ENCODE measurements at regions not wholly inside any gene's neighbourhood (a gene's known extent, or its start where the extent isn't known, plus 50 kb on each side); places are given as distances from the start of the nearest gene placed in this dataset.
"Not testable (repeated sequence)": the region's sequence is repeated elsewhere in the genome, so short reads cannot be mapped to it uniquely, and the experiment has no call there.

DNA sequence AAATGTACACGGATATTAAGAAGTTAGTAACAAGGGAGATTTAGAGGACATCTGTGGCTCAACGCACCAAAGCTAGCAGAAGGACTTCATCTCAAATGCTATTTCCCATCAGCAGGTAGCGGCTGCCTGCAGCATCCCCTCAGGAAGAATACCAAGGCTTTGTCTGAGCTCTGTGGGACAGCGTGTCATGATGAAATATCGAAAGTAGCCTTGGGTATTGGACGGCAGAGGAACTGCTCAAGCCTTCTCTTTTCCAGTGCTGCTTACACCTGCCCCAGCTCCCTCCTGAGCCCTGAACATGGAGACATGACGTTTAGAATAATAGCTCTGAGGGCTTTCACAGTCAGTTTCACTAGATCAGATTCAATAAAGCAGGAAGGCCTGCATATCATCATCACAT, 241.6 kb downstream of the SUCLG1 start:
- no peak for DNase-seq (ENCODE audit: low read depth)

DNA sequence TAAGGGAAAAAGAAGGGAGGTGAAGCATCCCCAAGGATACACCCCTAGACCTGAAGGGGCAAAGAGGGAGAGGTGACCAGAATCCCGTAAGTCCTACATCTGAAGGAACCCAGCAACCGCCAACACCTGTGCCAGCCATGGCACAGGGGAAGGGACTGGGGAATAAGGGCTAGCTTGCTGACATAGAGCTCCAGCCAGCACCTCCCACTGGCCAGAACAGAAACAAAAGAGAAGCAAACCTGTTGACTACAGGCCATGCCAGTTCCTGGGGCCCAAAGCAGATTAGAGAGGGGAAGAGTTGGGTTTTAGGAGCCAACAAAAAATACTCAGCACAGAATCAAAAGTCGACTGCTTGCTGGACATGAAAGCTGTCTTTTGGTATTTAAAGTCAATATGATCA, 244.6 kb downstream of the SUCLG1 start:
- no peak for DNase-seq (ENCODE audit: low read depth)

DNA sequence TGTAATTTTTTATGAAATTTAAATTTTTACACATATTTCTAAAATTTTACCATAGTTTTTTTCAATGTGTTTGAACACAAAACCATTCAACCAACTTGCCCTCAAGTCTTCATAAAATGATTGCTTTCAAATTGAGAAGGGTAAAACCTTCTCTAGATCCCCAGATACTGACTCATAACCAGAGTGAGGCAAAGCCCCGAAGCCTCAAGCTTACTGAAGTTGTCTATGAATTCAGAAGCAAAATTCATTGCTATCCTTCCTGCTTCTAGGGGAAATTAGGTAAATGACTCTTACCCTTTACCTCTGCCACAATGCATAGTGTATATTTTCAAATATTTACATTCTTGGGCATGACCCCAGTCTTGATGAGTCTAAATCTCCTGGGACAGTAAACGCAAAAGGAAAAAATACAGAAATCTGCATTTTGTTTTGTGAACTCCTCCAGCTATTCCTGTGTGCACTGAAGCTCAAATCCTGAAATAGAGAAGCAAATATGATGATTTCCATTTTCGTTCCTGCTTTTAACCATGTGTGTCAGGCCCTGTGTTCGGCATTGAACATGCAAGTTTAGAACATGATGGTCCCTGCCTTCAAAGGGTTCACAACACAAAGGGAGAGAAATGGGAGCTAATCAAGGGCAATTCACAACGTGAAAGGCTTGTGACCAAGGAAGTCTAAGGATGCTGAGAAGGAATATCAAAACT, 246.3 kb downstream of the SUCLG1 start:
- DNase-seq (ENCODE audit: low read depth), result no peak

DNA sequence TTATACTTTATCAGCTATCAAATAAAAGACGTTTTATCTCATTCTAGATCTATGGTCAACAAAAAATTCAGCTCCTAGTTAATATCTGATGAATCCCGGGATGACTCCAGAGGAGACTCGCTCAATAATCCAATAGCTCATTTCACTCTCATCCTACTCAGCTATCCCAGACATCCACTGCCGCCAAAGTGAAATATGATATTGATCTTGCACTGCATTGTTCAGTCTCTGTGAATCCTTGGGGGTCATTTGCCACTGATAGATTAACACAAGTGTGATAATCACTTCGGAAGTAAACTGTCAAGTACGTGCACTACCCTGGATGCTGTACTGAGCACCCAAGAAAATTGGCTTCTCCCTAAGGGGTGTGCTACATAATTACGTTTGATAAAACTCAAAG, 249.1 kb downstream of the SUCLG1 start:
- DNase-seq (ENCODE audit: low read depth), result no peak

DNA sequence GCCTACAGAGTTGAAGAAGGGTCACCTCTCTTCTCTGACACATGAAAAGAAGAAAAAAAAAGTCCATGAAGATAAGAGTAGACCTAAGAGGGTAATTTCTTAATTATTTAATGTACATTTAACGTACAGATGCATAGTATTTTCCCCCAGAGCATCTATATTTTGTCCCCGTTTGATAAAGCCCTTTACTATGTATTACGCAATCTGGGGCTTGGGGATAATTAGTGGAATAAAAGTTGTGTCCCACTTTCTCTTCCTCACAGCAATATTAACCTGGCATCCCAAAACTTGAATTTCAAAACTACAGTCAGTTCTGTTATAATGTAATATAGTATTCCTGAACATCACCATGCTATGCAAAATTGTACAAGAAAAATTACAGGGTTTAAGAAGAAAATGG, 254.1 kb downstream of the SUCLG1 start:
- DNase-seq (ENCODE audit: low read depth), result no peak

DNA sequence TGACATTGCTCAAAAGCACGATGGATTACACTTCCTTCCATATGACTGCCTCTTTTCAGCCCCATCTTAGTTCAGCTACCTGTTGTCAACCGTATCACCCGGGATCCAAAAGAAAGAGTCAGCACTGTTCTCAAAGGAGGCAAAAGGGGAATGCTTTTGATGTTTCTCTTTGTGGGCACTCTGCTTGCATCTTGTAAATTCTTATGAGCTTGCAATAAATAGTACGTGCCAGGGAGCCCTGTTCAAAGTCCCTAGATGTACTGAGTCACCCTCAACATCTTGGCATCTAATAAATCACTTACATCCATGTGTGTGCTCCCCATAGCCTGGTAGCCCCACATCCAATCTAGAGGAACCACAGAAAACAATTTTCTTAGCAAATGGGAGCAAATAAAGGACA, 256.9 kb downstream of the SUCLG1 start:
- DNase-seq (ENCODE audit: low read depth), result no peak

DNA sequence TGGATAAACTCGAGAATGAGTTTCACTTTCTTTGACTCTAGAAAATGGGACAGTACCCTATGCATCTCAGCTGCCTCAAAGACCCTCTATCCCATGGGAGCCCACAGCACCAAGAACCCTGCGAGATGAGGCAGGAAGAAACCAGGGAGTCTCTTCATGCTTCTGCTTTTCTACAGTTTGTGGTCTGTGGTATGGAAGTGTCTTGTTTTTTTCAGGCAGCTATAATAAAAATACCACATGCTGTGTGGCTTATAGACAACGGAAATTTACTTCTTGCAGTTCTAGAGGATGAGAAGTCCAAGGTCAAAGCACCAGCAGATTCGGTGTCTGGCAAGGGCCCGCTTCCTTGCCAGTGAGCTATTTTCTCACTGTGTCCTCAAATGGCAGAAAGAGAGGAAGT, 257.9 kb downstream of the SUCLG1 start:
- no peak for DNase-seq (ENCODE audit: low read depth)

DNA sequence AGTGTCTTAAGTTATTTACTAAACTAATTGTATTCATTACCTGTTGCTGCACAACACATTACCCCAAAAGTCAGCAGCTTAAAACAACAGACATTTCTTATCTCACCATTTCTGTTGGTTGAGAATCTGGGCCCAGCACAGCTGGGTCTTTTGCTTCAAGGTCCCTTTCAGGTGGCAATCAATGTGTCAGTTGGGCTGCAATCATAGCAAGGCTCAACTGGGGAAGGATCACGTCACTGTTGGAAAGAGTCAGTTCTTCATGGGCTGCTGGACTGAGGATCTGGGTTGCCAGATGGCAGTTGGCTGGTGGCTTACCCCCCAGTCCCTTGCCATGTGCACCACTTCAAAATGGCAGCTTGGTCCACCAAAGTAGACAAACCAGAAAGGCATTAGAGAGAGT, 261.2 kb downstream of the SUCLG1 start:
- DNase-seq (ENCODE audit: low read depth), result no peak

DNA sequence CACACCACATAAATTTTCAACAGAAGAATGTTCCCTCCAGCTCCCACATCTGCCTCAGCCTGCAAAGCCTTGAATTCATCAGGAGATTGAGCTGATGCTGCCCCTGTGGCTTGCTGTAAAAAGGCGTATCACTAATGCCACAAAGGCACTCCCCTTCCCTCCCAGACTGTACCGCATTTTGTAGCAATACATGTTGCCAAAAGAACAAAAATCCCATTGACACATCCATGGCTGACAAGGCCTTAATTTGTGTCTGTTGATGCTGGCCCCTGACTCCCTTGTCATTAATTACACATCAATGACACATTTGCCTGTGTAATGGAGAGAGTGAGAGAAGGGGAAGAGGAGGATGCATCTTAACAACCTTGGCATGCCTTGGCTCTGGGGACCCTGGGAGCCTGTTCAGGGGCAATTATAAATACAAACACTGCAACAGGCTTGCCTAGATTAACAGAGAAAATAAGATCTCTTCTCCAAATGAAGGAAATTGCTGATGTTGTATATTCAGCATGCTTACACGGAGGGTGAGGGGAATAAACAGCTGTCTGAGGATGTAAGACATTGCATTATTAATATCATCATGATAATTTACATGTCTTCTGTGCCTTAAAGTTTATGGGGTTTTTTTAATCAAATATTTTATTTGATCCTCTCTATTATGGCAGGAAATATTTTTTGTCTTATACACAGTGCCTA, 264.0 kb downstream of the SUCLG1 start:
- DNase-seq (ENCODE audit: low read depth), result no peak

DNA sequence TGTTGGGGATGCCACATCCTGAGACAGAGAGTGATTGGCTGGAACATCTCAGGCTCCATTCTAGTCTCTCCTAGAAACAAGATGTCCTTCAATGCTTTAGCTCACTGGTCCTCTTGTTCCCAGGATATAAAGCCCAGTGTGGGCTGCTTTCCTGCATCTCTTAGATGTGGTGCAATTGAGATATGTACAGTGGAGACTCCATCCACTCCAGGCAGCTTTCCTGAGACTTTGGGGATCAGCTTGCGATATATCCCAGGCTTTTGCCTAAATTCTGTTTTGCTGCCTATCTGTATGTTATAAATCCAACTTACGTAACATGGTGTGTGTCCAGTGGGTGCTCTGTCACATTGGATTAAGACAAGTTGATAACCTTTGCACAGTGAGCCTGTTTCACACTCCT, 264.9 kb downstream of the SUCLG1 start:
- DNase-seq (ENCODE audit: low read depth), result no peak

DNA sequence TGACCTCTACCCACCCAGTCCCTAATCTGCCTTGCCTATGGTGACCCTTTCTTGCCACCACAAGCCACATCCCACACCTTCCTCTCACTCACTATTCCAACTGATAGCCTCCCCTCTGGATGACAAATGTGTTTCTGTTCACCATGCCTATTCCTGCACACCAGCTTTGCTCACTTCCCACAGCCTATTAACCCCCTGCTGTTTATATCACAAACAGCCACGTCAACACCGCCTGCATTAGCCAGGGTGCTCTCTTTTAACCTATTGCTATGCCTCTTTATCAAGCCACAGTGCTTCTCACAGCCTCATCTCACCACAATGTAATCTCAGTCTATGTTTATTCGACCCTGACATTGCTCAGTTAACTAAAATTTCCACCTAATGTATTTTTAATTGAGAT, 271.8 kb downstream of the SUCLG1 start:
- DNase-seq (ENCODE audit: low read depth), result no peak

DNA sequence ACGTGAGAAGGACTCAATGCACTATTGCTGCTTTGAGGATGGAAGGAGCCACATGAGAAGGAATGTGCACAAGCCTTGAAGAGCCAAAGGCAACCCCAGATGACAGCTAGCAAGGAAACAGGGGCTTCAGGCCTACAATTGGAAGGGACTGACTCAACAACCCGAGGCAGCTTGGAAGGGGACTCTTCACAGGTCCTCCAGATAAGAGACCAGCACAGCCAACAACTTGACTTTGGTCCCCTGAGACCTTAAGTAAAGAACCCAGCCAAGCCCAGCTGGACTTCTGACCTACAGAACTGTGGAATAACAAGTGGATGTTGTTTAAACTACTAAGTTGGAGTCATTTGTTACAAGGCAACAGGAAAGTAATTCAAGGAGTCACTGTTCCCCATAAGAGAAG, 277.2 kb downstream of the SUCLG1 start:
- no peak for DNase-seq (ENCODE audit: low read depth)

DNA sequence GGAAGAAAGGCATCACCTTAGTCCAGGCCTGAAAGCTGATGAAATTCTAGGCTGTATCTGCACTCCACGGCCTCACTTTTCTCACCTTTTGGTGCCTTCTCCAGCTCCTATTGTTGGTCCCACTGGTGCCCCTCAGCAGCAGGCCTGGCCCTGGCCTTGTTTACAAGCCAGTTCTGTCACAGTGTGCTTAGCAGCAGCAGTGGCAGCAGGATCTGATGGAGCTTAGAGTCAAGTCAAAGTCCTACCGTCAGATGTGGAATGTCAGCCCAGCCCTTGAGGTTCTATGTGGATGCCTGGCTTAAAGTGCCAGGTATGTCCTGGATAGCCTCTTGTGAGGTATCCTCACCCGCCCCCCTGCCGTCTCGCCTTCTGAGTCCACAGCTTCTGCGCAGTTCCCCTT, 281.3 kb downstream of the SUCLG1 start:
- no peak for DNase-seq (ENCODE audit: low read depth)

DNA sequence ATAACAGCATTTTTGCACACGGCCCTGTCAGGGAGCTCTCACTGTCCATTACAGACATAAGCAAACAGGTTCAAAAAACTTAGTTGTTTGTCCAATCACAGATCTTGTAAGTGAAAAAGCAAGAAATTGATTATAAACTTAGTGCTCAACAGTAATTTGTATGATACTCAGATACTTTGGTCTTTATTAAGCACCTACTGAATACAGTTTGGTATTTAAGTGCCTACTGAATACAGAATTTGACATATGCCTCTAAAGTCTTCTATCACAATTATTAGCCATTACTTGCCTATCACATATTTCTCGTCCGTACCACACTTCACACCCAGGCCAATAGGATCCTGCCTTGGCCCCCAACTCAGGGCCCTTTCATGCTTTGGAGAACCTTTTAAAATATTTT, 283.1 kb downstream of the SUCLG1 start:
- no peak for DNase-seq (ENCODE audit: low read depth)

DNA sequence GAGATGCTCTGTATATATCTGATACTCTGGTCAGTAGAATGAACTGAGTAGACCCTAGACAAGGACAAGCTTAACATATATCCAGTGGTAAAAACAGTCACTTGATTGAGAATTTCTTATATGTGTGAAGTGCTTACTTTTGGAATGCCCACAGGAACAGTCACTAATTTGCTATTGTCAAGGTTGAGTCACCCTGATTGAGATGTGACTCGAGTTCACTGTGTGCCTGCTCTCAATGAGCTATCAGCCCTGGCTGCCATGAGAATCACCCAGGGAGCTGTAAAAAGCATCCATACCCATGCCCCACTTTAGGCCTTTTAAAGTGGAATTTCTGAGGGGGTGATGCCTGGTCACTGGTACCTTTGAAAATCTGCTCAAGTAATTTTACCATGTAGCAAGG, 283.7 kb downstream of the SUCLG1 start:
- DNase-seq (ENCODE audit: low read depth), result no peak

DNA sequence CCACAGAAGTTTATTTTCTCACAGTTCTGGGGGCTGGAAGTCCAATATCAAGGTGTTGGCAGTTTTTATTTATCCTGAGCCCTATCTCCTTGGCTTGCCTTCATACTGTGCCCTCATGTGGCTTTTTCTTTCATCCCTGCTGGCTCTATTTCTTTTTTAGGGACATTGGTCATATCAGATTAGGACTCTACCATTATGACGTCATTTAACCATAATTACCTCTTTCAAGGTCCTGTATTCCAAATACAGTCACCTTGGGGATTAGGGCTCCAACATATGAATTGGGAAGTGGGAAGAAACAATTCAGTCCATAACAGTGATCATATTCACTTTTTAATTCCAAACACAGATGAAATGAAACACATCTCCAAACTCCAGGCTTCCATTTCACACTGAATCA, 286.0 kb downstream of the SUCLG1 start:
- no peak for DNase-seq (ENCODE audit: low read depth)

DNA sequence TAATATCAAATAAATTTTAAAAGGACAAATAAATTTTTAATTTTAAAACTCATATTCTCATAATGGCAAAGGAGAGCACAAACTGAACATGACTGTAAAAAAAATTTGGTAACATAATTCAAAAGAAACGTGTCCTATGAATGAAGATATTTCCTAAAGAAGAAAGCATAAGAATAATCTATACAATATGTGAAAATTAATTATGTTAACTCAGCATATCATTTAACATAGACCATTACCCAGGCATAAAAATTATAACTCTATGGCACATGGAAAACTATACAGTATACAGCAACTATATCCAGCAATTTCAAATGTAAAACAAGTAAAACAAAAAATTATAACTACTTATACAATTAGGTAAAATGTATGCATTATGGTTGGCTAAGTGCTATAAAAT, 288.1 kb downstream of the SUCLG1 start:
- DNase-seq (ENCODE audit: low read depth), result no peak

DNA sequence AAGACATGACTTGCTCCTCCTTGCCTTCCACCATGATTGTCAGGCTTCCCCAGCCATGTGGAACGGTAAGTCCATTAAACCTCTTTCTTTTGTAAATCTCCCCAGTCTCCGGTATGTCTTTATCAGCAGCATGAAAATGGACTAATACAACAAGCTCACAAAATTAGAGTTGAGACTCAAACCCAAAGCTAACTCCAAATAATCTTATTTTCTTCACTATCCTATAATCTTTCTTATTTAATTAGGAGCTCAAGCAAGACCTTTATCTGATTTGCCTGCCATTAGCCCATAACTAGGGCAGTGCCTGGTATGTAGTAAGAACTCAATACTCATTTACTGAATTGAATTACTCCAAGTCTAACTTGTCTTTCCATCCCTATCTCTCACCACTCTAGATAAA, 289.2 kb downstream of the SUCLG1 start:
- no peak for DNase-seq (ENCODE audit: low read depth)

DNA sequence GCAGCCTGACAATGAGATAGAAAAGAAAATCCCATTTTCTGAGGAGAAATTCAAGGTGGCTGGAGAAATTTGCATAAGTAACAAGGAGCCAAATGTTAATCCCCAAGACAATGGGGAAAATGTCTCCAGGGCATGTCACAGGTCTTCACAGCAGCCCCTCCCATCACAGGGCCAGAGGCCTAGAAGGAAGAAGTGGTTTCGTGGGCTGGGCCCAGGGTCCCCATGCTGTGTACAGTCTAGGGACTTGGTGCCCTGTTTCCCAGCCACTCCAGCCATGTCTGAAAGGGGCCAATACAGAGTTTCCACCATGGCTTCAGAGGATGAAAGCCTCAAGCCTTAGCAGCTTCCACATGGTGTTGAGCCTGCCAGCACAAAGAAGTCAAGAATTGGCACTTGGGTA, 290.5 kb downstream of the SUCLG1 start:
- not testable (repeated sequence) for DNase-seq (ENCODE audit: low read depth)

DNA sequence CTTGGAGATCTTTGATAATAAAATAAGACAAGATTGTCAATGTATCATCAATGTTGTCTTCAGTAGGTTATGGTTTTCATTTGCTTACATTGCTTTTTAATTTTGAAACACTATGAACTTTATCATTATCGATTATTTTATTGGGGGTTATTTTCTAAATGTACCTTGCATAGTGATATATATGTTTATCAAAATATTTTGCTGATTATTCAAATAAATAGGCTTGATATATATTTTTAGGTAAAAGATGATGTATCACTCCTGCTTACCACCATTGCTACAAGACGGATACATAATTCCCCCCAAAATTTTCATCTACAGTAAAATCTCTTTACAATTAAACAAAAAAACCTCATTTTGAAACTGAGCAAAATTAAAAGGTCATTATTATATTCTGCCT, 293.8 kb downstream of the SUCLG1 start:
- DNase-seq (ENCODE audit: low read depth), result no peak

DNA sequence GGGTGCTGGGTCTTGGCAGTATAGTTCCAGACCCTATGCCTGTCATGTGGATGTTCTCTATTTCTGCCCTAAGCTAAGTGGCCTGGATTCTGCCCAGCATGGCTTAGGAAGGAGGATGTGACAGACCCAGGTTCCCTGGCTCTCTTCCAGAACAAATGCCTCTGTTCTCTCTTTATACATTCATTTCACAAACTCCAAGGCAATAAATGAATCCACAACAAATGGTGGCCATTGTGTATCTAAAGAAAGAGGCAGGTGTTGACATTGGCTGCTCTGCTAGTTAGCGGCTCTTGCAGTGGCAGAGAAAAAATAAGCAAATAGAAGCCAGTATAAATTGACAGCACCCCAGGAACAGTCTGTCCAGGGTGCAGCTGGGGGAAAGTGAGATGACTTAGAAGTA, 298.6 kb downstream of the SUCLG1 start:
- DNase-seq (ENCODE audit: low read depth), result no peak

DNA sequence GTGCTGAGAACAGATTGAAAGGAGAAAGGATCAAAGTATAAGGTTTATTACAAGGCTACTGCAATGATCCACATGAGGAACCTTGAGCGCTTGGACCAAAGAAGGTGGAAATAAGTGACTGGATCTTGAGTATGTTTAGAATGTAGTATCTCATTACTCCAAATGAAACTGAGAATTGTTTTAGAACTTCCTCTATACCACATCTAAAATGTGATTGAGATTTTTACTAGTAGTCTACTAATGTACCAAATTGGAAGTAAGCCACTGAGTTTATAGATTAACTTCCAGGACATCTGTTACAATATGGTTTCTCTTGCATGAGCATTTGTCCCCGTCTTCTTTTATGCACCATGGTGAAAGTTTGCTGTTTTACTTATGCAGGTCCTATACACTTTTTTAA, 300.5 kb downstream of the SUCLG1 start:
- DNase-seq (ENCODE audit: low read depth), result no peak

DNA sequence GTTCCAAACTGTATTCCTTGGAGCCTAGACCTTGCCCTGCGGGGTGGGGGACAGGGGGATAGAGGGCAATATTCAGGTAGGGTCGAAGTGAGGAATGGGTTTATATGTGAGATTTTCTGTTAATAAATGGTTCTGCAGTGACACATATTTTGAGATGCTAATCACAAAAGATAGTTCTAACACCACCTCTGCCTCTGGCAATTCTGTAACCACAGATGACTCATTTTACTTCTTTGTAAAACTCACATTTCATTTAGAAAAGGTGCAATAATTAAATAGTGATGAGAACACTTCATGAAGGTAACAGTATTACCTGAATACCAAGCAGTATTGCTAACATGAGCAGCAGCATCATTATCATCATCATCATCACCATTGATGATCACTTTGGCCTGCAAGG, 306.6 kb downstream of the SUCLG1 start:
- DNase-seq (ENCODE audit: low read depth), result no peak

DNA sequence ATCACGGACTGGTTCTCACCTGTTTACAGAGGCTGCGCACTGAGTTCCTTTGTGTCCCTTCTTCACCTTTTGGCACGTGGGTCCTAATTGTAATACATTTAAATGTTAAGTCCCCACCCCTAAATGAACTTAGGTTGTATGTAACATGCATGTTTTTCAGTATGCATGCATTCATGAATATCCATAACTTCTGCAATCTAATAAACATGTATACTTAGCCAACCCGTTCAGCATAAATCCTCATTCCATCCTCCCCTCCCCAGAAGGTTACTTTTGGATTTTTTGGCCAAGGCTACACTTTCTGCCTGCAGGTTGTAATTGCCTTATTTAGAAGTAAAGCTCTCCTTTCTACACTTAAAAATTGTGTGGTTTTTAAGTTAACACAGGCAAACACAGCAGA, 314.7 kb downstream of the SUCLG1 start:
- no peak for DNase-seq (ENCODE audit: low read depth)

All from activated T-cell treated with anti-CD3 and anti-CD28 coated beads for 1 hour (primary cell).